Spleen (tissue), 11 donors: ENCODE measurements at regions not wholly inside any gene's neighbourhood (a gene's known extent, or its start where the extent isn't known, plus 50 kb on each side); places are given as distances from the start of the nearest gene placed in this dataset.
"Not testable (repeated sequence)": the region's sequence is repeated elsewhere in the genome, so short reads cannot be mapped to it uniquely, and the experiment has no call there.

Source experiments
- DNase-seq: peaks from one replicate; pipeline ENCODE4 v3.0.0-alpha.2; 2020
- H3K27ac ChIP-seq, 8 donors: fragments of 200-600 bp; sonication (generic) in 7 of 8; 1 replicate in 4 of 8; 2 replicates in 4 of 8; pipeline versions ENCODE4 v1.5.0 to v1.8.0; 2016 to 2021; ENCODE audit warnings: inconsistent platforms in 4 of 8, mild to moderate bottlenecking in 4 of 8, moderate library complexity in 1 of 8
- H3K27me3 ChIP-seq, 7 donors: fragments of 200-600 bp; sonication (generic) in 6 of 7; replicated peaks in 1 of 7; 1 replicate in 4 of 7; 2 replicates in 3 of 7; pipeline versions ENCODE4 v1.5.0 to v1.8.0; 2016 to 2021; ENCODE audit warnings: inconsistent platforms in 3 of 7, mild to moderate bottlenecking in 1 of 7
- H3K36me3 ChIP-seq, 6 donors: fragments of 200-600 bp; sonication (generic) in 5 of 6; 1 replicate in 4 of 6; 2 replicates in 2 of 6; pipeline versions ENCODE4 v1.5.0 to v1.8.0; 2016 to 2021; ENCODE audit warnings: inconsistent platforms in 2 of 6
- H3K4me1 ChIP-seq, 6 donors: fragments of 200-600 bp; sonication (generic) in 5 of 6; 1 replicate in 3 of 6; 2 replicates in 3 of 6; pipeline versions ENCODE4 v1.5.0 to v1.8.0; 2016 to 2021; ENCODE audit warnings: inconsistent platforms in 3 of 6
- H3K4me3 ChIP-seq, 8 donors: fragments of 200-600 bp; sonication (generic) in 7 of 8; 1 replicate in 4 of 8; 2 replicates in 4 of 8; pipeline versions ENCODE4 v1.5.0 to v1.8.0; 2016 to 2021; ENCODE audit warnings: inconsistent platforms in 4 of 8, mild to moderate bottlenecking in 4 of 8, moderate library complexity in 2 of 8
- H3K9me3 ChIP-seq, 8 donors: fragments of 200-600 bp; sonication (generic) in 7 of 8; 1 replicate in 4 of 8; 2 replicates in 4 of 8; pipeline versions ENCODE4 v1.5.0 to v1.8.0; 2016 to 2021; ENCODE audit warnings: inconsistent platforms in 4 of 8
- POLR2A ChIP-seq, 3 donors: fragments of 450-650 bp; IDR thresholded peaks; one replicate each; pipeline ENCODE4 v1.5.1; 2017; ENCODE audit warnings: antibody characterized with exemption in 3 of 3, mild to moderate bottlenecking in 1 of 3
- POLR2AphosphoS5 ChIP-seq, 3 donors: sonication (generic); formaldehyde crosslinking; IDR thresholded peaks; one replicate each; pipeline ENCODE4 v1.5.1; 2017; ENCODE audit warnings: antibody characterized with exemption in 3 of 3
- WGBS, 5 donors: extraction: QIAGEN DNeasy Blood & Tissue Kit in 3 of 5; methylation state at CpG; one replicate each; pipeline versions ENCODE4 v1.1.5 to v1.1.7; 2013 to 2018; 5-methylcytosine and 5-hydroxymethylcytosine counted together
- intact Hi-C: fragments of 100-400 bp; cut with DNase I; formaldehyde crosslinking; loops from one replicate; pipeline ENCODE4 v1.15.0; 2023; ENCODE audit warnings: low total_unique reads
- TF ChIP-seq, protein P1 (sequence below), 11 experiments: fragments of 200-600 bp in 7 of 11; fragments of 450-650 bp in 4 of 11; sonication (generic) in 4 of 11; IDR thresholded peaks in 8 of 11; conservative IDR thresholded peaks in 3 of 11; 1 replicate in 7 of 11; 2 replicates in 4 of 11; pipeline versions ENCODE4 v1.4.0 to v1.8.0; 2016 to 2021; ENCODE audit warnings: antibody characterized with exemption in 11 of 11, inconsistent platforms in 4 of 11, mild to moderate bottlenecking in 1 of 11
- donor health status: healthy with polysubstance abuse.
- donor health status: DM: no; HTN: no; CAD: no; lungs with moderate emphysema.
- donor health status: DM: no; HTN: no; CAD: no.
- donor health status: Bipolar disorder and iron deficiency.
- donor health status: healthy.
- donor health status: DM: no; HTN: no; CAD: no.
- donor health status: DM: yes; HTN: yes; CAD: no.

DNA sequence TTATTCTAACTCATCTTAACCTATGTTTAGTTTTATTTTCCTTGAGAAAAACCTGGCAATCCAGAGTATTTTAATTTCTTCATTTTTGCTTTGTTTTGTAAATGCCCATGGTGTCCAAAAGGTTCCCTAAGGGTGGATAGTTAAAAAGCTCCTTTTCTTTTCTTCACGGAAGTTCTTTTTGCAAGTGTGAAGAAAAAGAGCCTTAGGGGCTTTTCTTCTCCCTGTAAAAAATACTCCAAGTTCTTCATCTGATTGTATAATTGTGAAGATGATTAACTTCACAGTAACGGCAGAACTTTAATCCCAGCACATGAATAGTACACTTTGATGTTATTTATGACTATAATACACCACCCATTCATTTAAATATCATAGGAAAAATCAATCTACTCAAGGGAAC, 530.2 kb upstream of the LINC00305 start:
- DNase-seq = no peak
- Histone ChIP-seq H3K9me3 (no peaks in the 10 kb centered on the region), H3K27me3 (no peaks in the 10 kb centered on the region), H3K4me1 (peaks cover 0 to 5% (median 0%) of the 10 kb centered on the region in 6 donors), H3K27ac (no peak overlapping the region), H3K36me3 (no peaks in the 10 kb centered on the region), H3K4me3 (no peak overlapping the region)
- intact Hi-C loops = no loop called here
- 72 to 89% (median 78%) methylated on average over 2 of the region's 2 CpGs for WGBS, 5 donors
- no peak for TF ChIP-seq POLR2A (IDR thresholded peaks at IDR 0.05)
- no peak for TF ChIP-seq POLR2AphosphoS5 (IDR thresholded peaks at IDR 0.05)
- TF ChIP-seq, protein P1, sequence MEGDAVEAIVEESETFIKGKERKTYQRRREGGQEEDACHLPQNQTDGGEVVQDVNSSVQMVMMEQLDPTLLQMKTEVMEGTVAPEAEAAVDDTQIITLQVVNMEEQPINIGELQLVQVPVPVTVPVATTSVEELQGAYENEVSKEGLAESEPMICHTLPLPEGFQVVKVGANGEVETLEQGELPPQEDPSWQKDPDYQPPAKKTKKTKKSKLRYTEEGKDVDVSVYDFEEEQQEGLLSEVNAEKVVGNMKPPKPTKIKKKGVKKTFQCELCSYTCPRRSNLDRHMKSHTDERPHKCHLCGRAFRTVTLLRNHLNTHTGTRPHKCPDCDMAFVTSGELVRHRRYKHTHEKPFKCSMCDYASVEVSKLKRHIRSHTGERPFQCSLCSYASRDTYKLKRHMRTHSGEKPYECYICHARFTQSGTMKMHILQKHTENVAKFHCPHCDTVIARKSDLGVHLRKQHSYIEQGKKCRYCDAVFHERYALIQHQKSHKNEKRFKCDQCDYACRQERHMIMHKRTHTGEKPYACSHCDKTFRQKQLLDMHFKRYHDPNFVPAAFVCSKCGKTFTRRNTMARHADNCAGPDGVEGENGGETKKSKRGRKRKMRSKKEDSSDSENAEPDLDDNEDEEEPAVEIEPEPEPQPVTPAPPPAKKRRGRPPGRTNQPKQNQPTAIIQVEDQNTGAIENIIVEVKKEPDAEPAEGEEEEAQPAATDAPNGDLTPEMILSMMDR (IDR thresholded peaks at IDR 0.05 in 8 of 11, conservative IDR thresholded peaks at IDR 0.05 in 3 of 11) = no peak

DNA sequence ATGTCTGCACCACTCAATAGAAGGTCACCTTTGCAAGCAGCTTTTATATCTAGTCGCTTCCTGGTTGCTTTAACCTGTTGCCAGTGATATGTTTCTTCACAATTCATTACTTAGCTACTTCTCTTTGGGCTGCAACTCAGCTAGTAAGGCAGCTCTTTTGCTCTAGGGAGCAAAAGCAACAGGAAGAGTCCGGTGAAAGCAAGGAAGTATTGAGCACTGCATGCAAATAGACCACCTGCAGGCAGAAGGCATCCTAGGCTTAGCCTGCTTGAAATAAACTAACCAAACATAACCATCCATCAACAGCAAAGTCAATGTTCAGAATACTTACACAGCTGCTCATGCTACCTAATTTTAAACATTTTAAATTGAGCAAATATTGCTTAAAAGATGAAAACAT, 529.2 kb upstream of the LINC00305 start:
- Histone ChIP-seq H3K4me3 (no peak overlapping the region), H3K4me1 (peaks cover 0 to 5% (median 0%) of the 10 kb centered on the region in 6 donors), H3K27ac (no peak overlapping the region), H3K36me3 (no peaks in the 10 kb centered on the region), H3K9me3 (no peaks in the 10 kb centered on the region), H3K27me3 (no peaks in the 10 kb centered on the region)
- 42 to 56% (median 53%) methylated on average over 2 of the region's 2 CpGs for WGBS, 5 donors
- TF ChIP-seq, protein P1 (IDR thresholded peaks at IDR 0.05 in 8 of 11, conservative IDR thresholded peaks at IDR 0.05 in 3 of 11) = no peak
- TF ChIP-seq POLR2A (IDR thresholded peaks at IDR 0.05) = no peak
- no peak for TF ChIP-seq POLR2AphosphoS5 (IDR thresholded peaks at IDR 0.05)
- DNase-seq = no peak
- intact Hi-C loops = no loop called here

DNA sequence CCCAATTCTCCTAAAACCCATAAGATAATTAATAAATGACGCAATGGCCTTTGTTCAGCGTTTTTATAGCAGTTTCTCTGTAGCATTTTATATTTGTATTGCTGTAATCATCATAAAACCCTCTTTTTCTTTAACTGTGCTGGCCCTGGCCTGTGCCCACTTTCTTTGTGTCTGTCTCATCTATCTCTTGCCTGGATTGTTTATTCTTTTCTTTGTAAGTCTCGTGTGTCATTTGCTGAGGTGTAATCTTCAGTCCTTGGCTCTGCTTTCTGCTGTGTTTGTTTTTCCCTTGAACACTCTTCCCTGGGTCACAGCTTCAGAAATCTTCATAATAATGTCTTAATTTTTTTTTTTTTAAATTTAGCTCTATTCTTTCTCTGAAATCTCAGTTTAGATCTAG, 525.8 kb upstream of the LINC00305 start:
- no peak for TF ChIP-seq POLR2A (IDR thresholded peaks at IDR 0.05)
- TF ChIP-seq POLR2AphosphoS5 (IDR thresholded peaks at IDR 0.05) = no peak
- TF ChIP-seq, protein P1 (IDR thresholded peaks at IDR 0.05 in 8 of 11, conservative IDR thresholded peaks at IDR 0.05 in 3 of 11) = no peak
- Histone ChIP-seq H3K27ac (no peak overlapping the region), H3K36me3 (no peaks in the 10 kb centered on the region), H3K4me3 (no peak overlapping the region), H3K27me3 (no peaks in the 10 kb centered on the region), H3K4me1 (peaks cover 0 to 5% (median 0%) of the 10 kb centered on the region in 6 donors), H3K9me3 (peaks cover 0 to 14% (median 3%) of the 10 kb centered on the region in 8 donors)
- intact Hi-C loops = no loop called here
- DNase-seq = no peak
- 61 to 89% (median 80%) methylated on average over 3 of the region's 3 CpGs for WGBS, 5 donors

DNA sequence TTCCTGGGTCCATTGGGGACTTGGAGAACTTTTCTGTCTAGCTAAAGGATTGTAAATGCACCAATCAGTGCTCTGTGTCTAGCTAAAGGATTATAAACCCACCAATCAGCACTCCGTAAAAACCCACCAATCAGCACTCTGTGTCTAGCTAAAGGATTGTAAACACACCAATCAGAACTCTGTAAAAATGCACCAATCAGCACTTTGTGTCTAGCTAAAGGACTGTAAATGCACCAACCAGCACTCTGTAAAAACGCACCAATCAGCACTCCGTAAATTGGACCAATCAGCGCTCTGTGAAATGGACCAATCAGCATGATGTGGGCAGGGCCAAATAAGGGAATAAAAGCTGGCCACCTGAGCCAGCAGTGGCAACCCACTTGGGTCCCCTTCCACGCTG, 522.4 kb upstream of the LINC00305 start:
- not testable (repeated sequence) for H3K4me1 ChIP-seq
- WGBS, 5 donors = 66 to 78% (median 71%) methylated on average over 5 of the region's 5 CpGs

DNA sequence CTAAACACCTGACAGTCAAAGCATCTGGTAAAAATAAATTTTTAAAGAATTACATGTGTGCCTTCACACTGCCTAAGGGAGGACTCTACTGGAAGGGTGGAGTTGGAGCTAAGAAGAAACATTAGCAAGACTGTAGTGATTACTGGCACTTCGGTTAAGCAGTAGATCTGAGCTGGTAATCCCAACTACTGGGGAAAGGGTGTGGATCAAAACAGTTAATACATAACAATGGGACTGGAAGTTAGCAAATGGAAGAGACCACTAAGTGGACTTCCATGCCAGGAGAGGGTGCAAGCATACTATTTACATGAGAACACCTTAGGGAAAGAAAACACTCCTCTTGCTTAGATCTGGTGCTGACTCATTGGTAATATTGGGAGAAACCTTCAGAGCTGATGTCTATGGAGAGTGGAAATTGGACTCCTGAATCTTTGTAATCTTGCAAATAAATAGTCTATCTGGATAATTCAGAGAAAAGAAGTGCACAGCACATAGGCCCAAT, 519.6 kb upstream of the LINC00305 start:
- 75 to 96% (median 90%) methylated on average over 1 of the region's 1 CpG for WGBS, 5 donors
- TF ChIP-seq POLR2A (IDR thresholded peaks at IDR 0.05) = no peak
- no peak for TF ChIP-seq POLR2AphosphoS5 (IDR thresholded peaks at IDR 0.05)
- TF ChIP-seq, protein P1 (IDR thresholded peaks at IDR 0.05 in 8 of 11, conservative IDR thresholded peaks at IDR 0.05 in 3 of 11) = no peak
- Histone ChIP-seq H3K4me3 (no peak overlapping the region), H3K27me3 (no peaks in the 10 kb centered on the region), H3K36me3 (no peaks in the 10 kb centered on the region), H3K27ac (no peak overlapping the region), H3K9me3 (peaks cover 0 to 14% (median 3%) of the 10 kb centered on the region in 8 donors), H3K4me1 (no peaks in the 10 kb centered on the region)
- intact Hi-C loops = no loop called here
- no peak for DNase-seq

More for the DNA sequence above, 522.4 kb upstream of the LINC00305 start:
- H3K9me3 ChIP-seq = peaks cover 0 to 14% (median 3%) of the 10 kb centered on the region in 8 donors
- H3K36me3 ChIP-seq, intact Hi-C loops, H3K27me3 ChIP-seq, DNase-seq, H3K4me3 ChIP-seq, H3K27ac ChIP-seq: not testable (repeated sequence)
